Frontal cortex (tissue), 3 donors: ENCODE measurements at regions not wholly inside any gene's neighbourhood (a gene's known extent, or its start where the extent isn't known, plus 50 kb on each side); places are given as distances from the start of the nearest gene placed in this dataset.
"Not testable (repeated sequence)": the region's sequence is repeated elsewhere in the genome, so short reads cannot be mapped to it uniquely, and the experiment has no call there.

Source experiments
- DNase-seq, 2 donors: peaks; one replicate each; pipeline ENCODE4 v3.0.0; 2012; ENCODE audit warnings: low spot score in 2 of 2
- FAIRE-seq: peaks from 2 replicates; lab custom pipeline; 2012; peaks lifted over from hg19 to GRCh38; lab: Jason Lieb, UNC
- donor health status: control.
- donor health status: control.
- donor health status: control.

DNA sequence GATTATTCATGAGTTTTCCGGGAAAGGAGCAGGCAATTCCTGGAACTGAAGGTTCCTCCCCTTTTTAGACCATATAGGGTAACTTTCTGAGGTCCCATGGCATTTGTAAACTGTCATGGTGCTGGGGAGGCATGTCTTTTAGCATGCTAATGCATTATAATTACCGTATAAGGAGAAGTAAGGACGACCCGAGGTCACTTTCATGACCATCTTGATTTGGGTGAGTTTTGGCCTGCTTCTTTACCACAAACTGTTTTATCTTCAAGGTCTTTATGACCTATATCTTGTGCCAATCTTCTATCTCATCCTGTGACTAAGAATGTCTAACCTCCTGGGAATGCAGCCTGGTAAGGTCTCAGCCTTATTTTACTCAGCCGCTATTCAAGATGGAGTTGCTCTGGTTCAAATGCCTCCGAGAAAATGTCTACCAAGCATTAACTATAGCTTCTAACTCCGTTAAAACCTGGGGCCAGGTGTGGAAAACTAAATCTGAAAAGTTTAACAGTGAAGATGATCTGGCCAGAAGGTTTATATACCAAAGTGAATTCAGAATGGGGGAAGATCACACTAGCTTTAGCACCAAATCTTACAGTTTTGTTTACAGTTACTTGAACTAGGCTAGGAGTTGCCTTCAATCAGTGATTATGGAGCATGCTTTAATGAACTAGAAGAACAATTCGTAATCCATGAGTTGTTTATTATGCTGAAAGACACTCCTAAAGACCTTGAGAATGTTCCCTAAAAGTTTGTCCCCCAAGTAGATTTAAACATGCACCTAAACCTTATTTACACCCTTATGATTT lies 80.0 kb upstream of the TOP1 start:
- FAIRE-seq (no peak), DNase-seq (no peak)

DNA sequence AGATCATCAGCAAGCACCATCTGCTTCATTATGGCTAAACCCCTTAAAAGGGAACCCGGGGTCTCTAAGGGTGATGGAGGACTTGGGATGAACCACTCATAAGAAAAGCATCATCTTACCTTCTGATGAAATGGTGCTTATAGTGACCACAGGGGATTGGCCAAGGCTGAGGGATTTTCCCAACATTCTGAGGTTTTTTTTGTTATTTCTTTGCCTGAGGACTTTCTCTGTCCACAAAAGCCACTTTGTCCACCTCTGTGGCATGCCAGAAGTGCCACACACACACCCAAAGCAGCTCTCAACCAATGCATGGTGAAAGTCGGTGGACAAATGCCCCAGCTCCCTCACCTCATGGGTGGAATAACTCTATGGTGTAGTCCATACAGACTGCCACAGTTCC lies 79.3 kb upstream of the TOP1 start:
- DNase-seq (no peak), FAIRE-seq (no peak)

DNA sequence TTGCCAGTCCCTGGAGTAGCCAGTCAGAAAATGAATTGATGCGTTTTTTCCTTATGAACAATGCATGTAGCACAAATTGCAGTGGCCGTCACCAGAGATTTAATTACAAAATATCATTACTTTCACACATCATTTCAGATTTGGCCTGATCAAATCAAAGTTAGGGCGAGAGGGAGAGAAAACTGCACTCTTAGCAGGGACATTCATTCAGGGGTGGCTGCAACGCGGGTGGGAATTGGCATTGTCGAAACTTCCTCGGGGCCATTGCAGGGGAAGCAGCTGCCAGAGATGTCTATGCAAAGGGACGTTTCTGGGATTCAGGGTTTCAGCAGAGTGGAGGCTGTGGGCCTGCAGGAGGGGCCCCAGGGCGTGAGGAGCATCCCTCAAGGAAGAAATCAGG lies 76.5 kb upstream of the TOP1 start:
- FAIRE-seq (no peak), DNase-seq (no peak)

DNA sequence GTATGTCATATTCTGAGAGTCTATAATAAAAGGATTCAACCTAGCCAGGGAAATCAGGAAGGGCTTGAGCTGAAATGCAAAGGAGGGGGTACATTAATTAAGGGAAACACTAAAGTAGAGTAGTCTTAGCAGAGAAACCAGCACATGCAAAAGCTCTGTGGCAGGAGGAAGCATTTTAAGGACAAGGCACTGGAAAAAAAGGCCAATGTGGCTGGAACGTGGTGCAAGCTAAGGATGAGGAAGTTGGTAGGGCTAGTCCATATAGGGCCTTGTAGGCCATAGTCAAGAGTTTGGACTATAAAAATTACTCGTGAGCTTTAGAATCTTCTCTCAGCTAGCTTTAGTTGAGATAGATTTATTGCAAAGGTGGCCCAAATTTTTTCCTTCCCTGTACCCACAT lies 75.2 kb upstream of the TOP1 start:
- FAIRE-seq, result no peak
- no peak for DNase-seq

- no peak for DNase-seq
- no peak for FAIRE-seq
Measured at GRCh38 chr20:40953856-40954255, 74.8 kb upstream of the TOP1 start.

DNA sequence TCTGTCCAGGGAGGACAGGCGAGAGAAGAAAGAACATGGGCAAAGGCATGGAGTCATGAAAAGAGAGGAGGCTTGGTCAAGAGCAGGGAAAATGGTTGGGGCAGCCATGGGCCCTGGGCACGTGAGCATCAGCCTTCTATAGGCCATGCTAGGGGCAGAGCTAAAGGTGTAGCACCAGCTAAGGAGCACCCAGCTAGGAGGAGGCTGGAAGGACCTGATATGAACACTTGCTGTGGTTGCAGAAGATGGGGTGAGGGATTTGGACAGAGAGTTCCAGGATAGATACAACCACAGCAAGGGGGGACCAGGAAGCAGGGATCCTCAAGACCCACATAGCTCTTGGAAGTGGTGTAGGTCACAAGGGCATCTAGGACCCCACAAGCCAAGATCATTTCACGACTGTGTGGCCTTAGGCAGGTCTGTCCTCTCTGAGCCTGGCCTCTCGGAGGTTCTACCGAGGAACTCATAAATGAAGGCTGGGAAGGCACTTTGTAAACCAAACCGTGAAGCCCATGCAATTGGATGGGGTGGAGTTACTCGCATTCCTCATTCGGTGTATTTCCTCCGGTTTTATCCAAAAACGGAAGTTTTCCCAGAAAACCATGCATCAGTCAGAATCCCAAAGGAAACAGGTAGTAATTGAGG lies 74.0 kb upstream of the TOP1 start:
- DNase-seq (no peak), FAIRE-seq (no peak)

- no peak for DNase-seq
- FAIRE-seq, result no peak
Measured at GRCh38 chr20:40955326-40955725, 73.3 kb upstream of the TOP1 start.

DNA sequence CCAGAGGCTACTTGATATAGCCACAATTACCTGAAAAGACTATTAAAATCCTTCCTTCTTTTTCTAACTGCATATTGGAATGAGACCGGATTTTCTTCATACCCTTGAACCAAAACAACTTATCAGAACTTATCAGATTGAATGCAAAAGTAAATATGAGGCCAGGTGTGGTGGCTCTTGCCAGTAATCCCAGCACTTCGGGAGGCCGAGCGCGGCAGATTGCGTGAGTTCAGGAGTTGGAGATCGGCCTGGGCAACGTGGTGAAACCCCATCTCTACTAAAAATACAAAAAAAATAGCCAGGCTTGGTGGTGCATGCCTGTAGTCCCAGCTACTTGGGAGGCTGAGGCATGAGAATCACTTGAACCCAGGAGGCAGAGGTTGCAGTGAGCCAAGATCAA lies 72.8 kb upstream of the TOP1 start:
- not testable (repeated sequence) for DNase-seq, FAIRE-seq

DNA sequence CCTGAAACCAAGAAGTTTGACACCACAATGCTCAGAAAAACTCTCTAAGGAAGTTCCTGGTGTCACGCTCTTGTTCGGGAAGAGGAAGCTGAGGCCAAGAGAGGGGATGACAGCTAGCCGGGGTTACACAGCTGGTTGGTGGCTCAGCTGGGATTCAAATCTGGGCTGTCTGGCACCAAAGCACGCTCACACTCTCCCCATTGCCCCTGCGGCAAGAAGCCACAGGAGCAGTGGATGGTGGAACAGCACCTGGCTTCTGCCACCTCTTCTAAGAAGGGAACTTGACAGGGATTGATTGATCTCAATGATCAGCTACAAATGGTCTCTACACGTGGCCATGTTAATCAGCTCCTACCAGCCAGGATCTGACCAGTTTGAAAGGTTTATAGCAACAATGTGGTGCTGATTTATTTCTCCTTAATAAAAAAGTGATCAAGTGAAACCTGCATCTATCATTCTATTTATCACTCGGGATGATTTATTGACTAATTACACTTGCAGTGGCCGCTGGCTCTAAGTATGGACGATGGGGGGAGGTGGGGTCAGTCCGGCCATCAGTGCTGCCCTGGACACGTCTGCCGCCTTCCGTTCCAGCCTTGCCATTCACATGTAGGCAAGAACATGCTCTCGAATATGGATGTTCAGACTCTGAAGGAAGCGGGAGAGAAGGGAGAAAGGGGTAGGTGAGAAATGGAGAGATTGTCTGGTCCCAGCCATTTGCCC lies 71.9 kb upstream of the TOP1 start:
- FAIRE-seq (no peak), DNase-seq (no peak)

GRCh38 chr20:40957265-40957760 lies 71.3 kb upstream of the TOP1 start:
- FAIRE-seq (no peak), DNase-seq (no peak)

- no peak for DNase-seq
- no peak for FAIRE-seq
Measured at GRCh38 chr20:40958598-40958997, 70.0 kb upstream of the TOP1 start.

GRCh38 chr20:40959325-40960092 lies 69.1 kb upstream of the TOP1 start:
- FAIRE-seq, result no peak
- no peak for DNase-seq

- no peak for DNase-seq
- no peak for FAIRE-seq
Measured at GRCh38 chr20:40960101-40960500, 68.5 kb upstream of the TOP1 start.

DNA sequence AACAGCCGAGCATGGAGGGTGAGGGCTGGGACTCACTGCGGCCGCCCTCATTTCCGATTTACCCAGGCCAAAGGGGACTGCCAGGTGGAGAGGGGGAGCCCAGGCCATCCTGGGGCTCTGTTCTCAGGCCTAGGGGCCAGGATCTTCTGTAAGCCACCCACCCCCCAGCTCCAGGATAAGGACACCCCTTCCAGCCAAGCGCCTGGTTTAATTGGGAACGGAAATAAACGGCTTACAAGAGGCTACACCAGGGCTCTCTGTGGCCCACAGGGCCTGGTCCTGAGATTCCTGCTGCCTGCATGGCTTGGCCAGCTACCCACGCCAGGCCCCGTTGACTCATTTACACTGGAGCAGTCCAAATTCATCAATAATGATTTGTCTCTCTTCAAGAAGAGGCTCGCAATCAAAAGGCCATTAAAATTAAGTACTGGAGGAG lies 68.1 kb upstream of the TOP1 start:
- FAIRE-seq, result no peak
- no peak for DNase-seq

DNA sequence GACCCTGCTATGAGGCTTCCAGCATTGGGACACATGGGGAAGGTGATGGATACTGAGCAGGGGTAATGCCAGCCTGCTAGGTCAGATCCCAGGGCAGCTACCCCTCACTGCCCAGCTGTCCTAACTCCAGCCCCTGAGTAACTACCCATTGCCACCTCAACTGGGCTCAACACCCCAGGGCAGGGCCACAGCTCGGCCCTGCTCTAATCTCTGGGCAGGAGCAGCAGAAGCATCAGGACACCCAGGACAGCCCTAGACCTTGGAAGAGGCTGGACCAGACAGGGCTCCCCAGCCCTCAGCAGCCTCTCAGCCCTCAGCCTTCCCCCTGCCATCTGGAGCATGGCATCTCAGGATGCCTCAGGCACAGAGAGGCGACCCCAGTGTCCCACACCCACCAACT lies 67.4 kb upstream of the TOP1 start:
- no peak for FAIRE-seq
- DNase-seq, result no peak

GRCh38 chr20:40961686-40962640 lies 66.7 kb upstream of the TOP1 start:
- DNase-seq (no peak), FAIRE-seq (no peak)

DNA sequence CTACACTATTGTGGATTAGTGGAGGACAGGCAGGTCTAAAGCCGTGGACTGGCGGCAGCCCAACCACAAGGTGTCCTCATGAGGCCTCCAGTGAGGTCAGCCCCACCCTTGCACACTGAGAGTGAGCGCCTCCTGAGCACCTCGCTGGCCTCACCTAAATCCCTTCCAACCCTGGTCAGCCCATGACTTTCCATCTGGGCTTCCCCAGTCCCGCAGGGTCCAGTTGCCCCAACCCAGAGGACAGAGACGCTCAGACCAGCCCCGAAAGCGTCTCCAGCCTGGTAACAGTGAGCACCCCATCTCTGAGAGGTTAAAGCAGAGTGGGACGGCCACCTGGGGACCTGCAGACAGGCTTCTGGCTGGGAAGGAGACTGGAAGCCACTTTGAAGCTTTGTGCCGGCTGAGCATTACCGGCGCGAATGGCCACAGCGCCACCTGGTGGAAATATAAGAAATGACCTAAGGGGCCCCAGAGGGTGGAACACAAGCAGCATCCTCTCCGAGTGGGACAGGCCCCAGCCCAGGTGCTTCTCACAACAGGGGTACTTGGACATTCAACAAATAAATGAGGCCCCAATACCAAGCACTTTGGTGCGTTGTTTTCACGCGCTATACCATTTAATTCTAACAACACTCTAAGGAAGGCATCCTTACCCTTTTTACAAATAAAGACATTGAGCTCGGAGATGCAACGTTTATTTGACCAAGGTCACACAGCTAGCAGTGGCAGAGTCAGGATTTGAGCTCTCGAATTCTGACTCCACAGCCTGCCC lies 65.7 kb upstream of the TOP1 start:
- no peak for FAIRE-seq
- peak; percentile 26 to 71 for DNase-seq

- DNase-seq, result no peak
- FAIRE-seq, result no peak
Measured at GRCh38 chr20:40963505-40963845, 65.1 kb upstream of the TOP1 start.
